D721Med (cell line): ENCODE measurements at regions not wholly inside any gene's neighbourhood (a gene's known extent, or its start where the extent isn't known, plus 50 kb on each side); places are given as distances from the start of the nearest gene placed in this dataset.
"Not testable (repeated sequence)": the region's sequence is repeated elsewhere in the genome, so short reads cannot be mapped to it uniquely, and the experiment has no call there.

Experiments used
- DNase-seq: peaks from one replicate; pipeline ENCODE4 v3.0.0; 2011; ENCODE audit warnings: low spot score; ENCODE audit not compliant: insufficient read length
- FAIRE-seq: peaks from 2 replicates; lab custom pipeline; 2011; peaks lifted over from hg19 to GRCh38; lab: Jason Lieb, UNC

DNA sequence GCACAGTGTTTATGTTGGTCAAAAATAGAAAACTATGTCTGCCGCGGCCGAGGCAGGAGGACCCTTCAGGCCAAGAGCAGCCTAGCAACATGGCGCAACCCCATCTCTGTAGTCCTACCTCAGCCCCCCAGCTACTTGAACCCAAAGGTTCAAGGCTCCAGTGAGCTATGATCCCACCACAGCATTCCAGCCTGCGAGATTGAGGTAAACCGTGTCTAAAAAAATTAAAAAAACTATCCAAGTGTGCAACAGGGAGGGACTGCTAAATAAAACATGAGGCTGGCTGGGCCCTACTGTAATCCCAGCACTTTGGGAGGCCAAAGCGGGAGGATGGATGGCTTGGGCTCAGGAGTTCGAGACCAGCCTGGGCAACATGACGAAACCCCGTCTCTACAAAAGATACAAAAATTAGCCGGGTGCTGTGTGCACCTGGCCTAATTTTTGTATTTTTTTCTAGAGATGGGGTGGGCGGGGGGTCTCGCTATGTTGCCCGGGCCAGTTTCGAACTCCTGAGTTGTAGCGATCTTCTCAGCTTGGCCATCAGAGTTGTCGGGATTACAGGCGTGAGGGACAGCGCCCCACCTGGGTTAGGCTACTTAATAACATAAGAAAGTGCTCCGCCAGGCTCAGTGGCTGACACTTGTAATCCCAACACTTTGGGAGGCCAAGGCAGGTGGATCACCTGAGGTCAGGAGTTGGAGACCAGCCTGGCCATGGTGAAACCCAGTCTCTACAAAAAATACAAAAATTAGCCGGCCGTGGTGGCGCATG lies 309.4 kb downstream of the ZNF37A start:
- FAIRE-seq, DNase-seq: not testable (repeated sequence)

DNA sequence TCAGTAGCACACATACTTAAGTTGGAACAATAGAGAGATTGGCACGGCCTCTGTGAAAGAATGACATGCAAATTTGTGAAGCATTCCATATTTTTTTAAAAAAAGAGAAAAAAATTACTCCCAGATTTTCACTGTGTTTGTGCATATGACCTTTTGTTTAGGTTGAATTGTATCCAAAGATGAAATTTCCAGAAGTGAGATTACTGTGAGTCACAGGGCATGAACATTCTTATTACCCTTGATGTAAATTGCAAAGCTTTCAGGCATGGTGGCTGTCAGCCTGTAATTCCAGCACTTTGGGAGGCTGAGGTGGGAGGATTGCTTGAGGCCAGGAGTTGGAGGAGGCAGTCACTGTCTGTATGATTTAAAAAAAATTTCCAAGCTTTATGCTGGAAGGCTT lies 329.5 kb downstream of the ZNF37A start:
- not testable (repeated sequence) for DNase-seq, FAIRE-seq

GRCh38 chr10:38430242-38430641 lies 336.1 kb downstream of the ZNF37A start:
- DNase-seq, FAIRE-seq: not testable (repeated sequence)

DNA sequence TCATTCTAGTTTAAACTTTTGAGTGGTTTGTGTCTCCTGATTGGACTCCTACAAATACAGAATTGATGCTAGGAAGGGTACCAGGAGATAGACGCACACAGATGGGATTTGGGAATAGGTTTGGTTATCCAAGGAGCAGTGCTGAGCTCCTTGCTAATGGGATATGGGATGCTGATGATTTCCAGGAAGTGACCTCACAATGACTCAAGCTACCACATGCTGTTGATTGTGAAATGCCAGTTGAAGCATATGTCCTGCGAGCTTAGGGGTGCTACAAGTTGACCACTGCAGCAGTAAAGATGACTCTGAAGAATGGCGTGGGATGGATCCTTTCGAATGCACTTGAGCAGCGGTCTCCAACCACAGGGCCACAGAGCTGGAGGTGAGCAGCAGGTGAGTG lies 343.2 kb downstream of the ZNF37A start:
- DNase-seq, FAIRE-seq: not testable (repeated sequence)

DNA sequence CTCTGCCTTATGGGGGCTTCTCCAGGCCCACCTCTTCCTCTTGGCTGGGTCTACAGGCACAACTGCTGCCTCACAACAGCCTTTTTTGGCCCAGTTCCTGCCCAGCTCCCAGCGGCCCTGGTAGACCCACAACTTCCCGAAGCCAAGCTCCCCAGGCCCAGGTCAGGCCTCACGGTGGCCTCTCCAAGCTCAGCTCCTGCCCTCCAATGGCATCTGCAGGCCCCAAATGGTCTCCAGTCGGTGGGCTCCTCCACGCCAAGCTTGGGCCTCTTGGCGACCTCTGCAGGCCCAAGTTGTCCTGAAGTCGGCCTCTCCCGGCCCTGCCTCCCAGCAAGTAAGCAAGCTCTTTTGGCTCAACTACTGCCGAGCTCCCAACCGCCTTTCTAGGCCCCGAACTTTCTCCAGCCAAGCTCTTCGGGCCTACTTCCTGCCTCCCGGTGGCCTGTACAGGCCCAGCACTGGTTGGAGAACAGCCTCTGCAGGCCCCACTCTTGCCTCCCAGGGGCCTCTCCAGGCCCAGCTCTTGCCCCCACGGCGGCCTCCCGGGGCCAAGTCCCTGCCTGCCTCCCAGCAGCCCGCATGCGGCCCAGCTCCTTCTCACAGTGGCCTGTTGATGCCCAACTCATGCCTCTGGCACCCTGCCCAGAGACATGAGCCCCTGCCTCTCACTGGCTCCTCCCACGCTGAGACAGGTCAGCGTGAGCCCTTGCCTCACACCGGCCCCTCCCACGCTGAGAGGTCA lies 354.6 kb downstream of the ZNF37A start:
- not testable (repeated sequence) for FAIRE-seq, DNase-seq

- not testable (repeated sequence) for DNase-seq, FAIRE-seq
Observed at GRCh38 chr10:38449618-38450017, 355.5 kb downstream of the ZNF37A start.

GRCh38 chr10:38450372-38451057 lies 356.4 kb downstream of the ZNF37A start:
- not testable (repeated sequence) for DNase-seq, FAIRE-seq

DNA sequence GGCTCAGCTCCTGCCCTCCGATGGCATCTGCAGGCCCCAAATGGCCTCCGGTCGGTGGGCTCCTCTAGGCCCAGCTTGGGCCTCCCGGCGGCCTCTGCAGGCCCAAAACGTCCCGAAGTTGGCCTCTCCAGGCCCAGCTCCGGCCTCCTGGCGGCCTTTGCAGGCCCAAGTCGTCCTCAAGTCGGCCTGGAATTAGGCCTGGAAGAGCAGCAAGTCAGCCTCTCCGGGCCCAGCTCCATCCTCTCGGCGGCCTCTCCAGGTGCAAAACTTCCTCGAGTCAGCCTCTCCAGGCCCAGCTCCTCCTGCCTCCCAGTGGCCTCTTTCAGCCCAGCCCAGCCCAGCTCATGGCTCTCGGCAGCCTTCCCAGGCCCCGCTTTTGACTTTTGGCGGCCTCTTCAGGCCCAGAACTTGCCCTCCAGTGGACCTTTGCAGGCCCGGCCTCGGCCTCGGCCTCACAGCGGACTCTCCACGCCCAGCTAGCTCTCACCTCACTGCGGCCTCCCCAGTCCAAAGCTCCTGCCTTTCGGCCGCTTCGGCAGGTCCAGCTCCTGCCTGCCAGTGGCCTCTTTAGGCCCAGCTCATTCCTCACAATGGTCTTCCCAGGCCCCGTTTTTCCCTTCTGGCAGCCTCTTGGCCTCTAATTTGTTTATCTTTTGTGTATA lies 357.3 kb downstream of the ZNF37A start:
- not testable (repeated sequence) for FAIRE-seq, DNase-seq
